Endothelial cell of umbilical vein (primary cell): ENCODE measurements at regions not wholly inside any gene's neighbourhood (a gene's known extent, or its start where the extent isn't known, plus 50 kb on each side); places are given as distances from the start of the nearest gene placed in this dataset.

Experiments used
- BruUV-seq: library from RNA; stranded (reverse); fragments of 400-500 nt; replicated peaks from 2 replicates; lab custom pipeline; 2021; lab: Mats Ljungman, UMichigan
- CTCF ChIA-PET: fragments of 300-600, 350-600 bp; sonication (Branson Sonifier 250); formaldehyde crosslinking; loops from one replicate; lab custom pipeline; 2021; ENCODE audit warnings: antibody characterized with exemption, inconsistent platforms; lab: Charles Lee
- POLR2A ChIA-PET: fragments of 300-600, 350-600 bp; sonication (Branson Sonifier 250); formaldehyde crosslinking; loops from one replicate; lab custom pipeline; 2021; ENCODE audit warnings: antibody characterized with exemption, inconsistent platforms; lab: Charles Lee
- DNase-seq: peaks from one replicate; pipeline ENCODE4 v3.0.0-alpha.2; 2011; ENCODE audit warnings: low read depth, low spot score
- FAIRE-seq: peaks from 2 replicates; lab custom pipeline; 2011; peaks lifted over from hg19 to GRCh38; lab: Jason Lieb, UNC
- H2AFZ ChIP-seq: 2 replicates; pipeline ENCODE4 v1.6.0; 2012; ENCODE audit warnings: low read depth, low read length, control low read depth, inconsistent platforms
- H3K27ac ChIP-seq: 2 replicates; pipeline ENCODE4 v1.5.1; 2011; ENCODE audit warnings: low read depth, mild to moderate bottlenecking, control low read depth, low read length, moderate library complexity; ENCODE audit not compliant: insufficient read depth
- H3K27me3 ChIP-seq, 2 experiments: 2 replicates each; pipeline versions ENCODE4 v1.6.0 to v1.6.1; 2011; ENCODE audit warnings: low read length in 2 of 2, mixed read lengths in 1 of 2; ENCODE audit not compliant: control insufficient read depth in 2 of 2, insufficient read depth in 2 of 2
- H3K36me3 ChIP-seq, 2 experiments: 2 replicates in 1 of 2; 3 replicates in 1 of 2; pipeline ENCODE4 v1.5.1; 2011; ENCODE audit warnings: low read length in 2 of 2, mild to moderate bottlenecking in 1 of 2, moderate library complexity in 1 of 2; ENCODE audit not compliant: control insufficient read depth in 2 of 2, insufficient read depth in 2 of 2; ENCODE audit errors: extremely low read depth in 1 of 2
- H3K4me1 ChIP-seq: 3 replicates; pipeline ENCODE4 v1.5.1; 2011; ENCODE audit warnings: mild to moderate bottlenecking, low read length; ENCODE audit not compliant: control insufficient read depth, insufficient read depth; ENCODE audit errors: extremely low read depth
- H3K4me2 ChIP-seq: 2 replicates; pipeline ENCODE4 v1.6.1; 2011; ENCODE audit warnings: low read length, control low read depth, mixed read lengths; ENCODE audit not compliant: insufficient read depth
- H3K4me3 ChIP-seq, 3 experiments: fragments of 200-600 bp in 1 of 3; sonication (generic), shearing (Covaris generic) in 1 of 3; replicated peaks in 1 of 3; 2 replicates each; pipeline ENCODE4 v1.5.1; 2011 to 2016; ENCODE audit warnings: control low read depth in 3 of 3, low read length in 3 of 3, mild to moderate bottlenecking in 2 of 3, inconsistent platforms in 1 of 3, low read depth in 1 of 3, moderate library complexity in 1 of 3; ENCODE audit not compliant: insufficient read depth in 1 of 3
- H3K79me2 ChIP-seq: 2 replicates; pipeline ENCODE4 v1.6.0; 2012; ENCODE audit warnings: low read length, inconsistent platforms; ENCODE audit not compliant: control insufficient read depth, insufficient read depth
- H3K9ac ChIP-seq: replicated peaks from 2 replicates; pipeline ENCODE3; 2011; ENCODE audit warnings: low read length, control low read depth; ENCODE audit not compliant: insufficient read depth; ENCODE audit errors: extremely low read depth
- H3K9me1 ChIP-seq: replicated peaks from 3 replicates; pipeline ENCODE4 v1.6.0; 2011; ENCODE audit warnings: mild to moderate bottlenecking, low read length; ENCODE audit not compliant: control insufficient read depth, insufficient read depth; ENCODE audit errors: extremely low read depth
- H3K9me3 ChIP-seq: replicated peaks from 2 replicates; pipeline ENCODE4 v1.5.1; 2012; ENCODE audit warnings: low read length, inconsistent platforms; ENCODE audit not compliant: control insufficient read depth, insufficient read depth
- H4K20me1 ChIP-seq: replicated peaks from 2 replicates; pipeline ENCODE3; 2011; ENCODE audit warnings: mild to moderate bottlenecking, low read length; ENCODE audit not compliant: control insufficient read depth, insufficient read depth; ENCODE audit errors: extremely low read depth
- CTCF ChIP-seq, 2 donors: IDR thresholded peaks; 1 replicate in 1 of 2; 2 replicates in 1 of 2; pipeline ENCODE4 v1.5.1; 2011; ENCODE audit warnings: low read length in 2 of 2, mild to moderate bottlenecking in 2 of 2, moderate library complexity in 2 of 2, control low read depth in 1 of 2, inconsistent platforms in 1 of 2, low read depth in 1 of 2; ENCODE audit not compliant: insufficient read depth in 1 of 2; ENCODE audit errors: extremely low read depth in 1 of 2
- EZH2 ChIP-seq: IDR thresholded peaks from 2 replicates; pipeline ENCODE4 v1.6.1; 2012; ENCODE audit warnings: borderline replicate concordance, low read depth, mild to moderate bottlenecking, moderate library complexity, low read length, inconsistent platforms; ENCODE audit not compliant: severe bottlenecking
- FOS ChIP-seq: IDR thresholded peaks from 2 replicates; pipeline ENCODE4 v1.6.1; 2011; ENCODE audit warnings: mild to moderate bottlenecking, low read length, moderate library complexity, borderline replicate concordance; ENCODE audit not compliant: insufficient read depth
- GATA2 ChIP-seq: IDR thresholded peaks from 2 replicates; pipeline ENCODE4 v1.7.0; 2011; ENCODE audit warnings: low read depth, mild to moderate bottlenecking, moderate library complexity, mixed read lengths, low read length; ENCODE audit not compliant: insufficient read length, insufficient read depth
- JUN ChIP-seq: IDR thresholded peaks from 2 replicates; pipeline ENCODE4 v1.6.1; 2011; ENCODE audit warnings: borderline replicate concordance, low read depth; ENCODE audit not compliant: insufficient read length, insufficient read depth
- MAX ChIP-seq: IDR thresholded peaks from 2 replicates; pipeline ENCODE4 v1.6.1; 2011; ENCODE audit not compliant: insufficient read depth, insufficient read length
- MYC ChIP-seq: IDR thresholded peaks from one replicate; pipeline ENCODE4 v1.6.1; 2011; ENCODE audit warnings: mild to moderate bottlenecking, low read depth, low read length
- POLR2A ChIP-seq: IDR thresholded peaks from 2 replicates; pipeline ENCODE4 v1.6.1; 2012; ENCODE audit warnings: low read depth, mild to moderate bottlenecking, control low read depth, low read length
- POLR2AphosphoS5 ChIP-seq: IDR thresholded peaks from 2 replicates; pipeline ENCODE4 v1.6.1; 2012; ENCODE audit warnings: low read depth, mild to moderate bottlenecking, control low read depth, low read length, moderate library complexity; ENCODE audit not compliant: insufficient read depth
- dilution Hi-C: fragments of 300-500 bp; cut with MboI; formaldehyde crosslinking; loops from one replicate; pipeline ENCODE4 v1.15.0; 2019; ENCODE audit warnings: low sequenced_read_pairs; ENCODE audit not compliant: extremely low pct_ligation_motif_present
- intact Hi-C: fragments of 100-400 bp; cut with micrococcal nuclease; formaldehyde crosslinking; loops from one replicate; pipeline ENCODE4 v1.10.0; 2022

- dilution Hi-C loops, result no loop called here
- FAIRE-seq, result no peak
Measured at GRCh38 chr2:176813621-176814049, 399.0 kb upstream of the HNRNPA3 start.

More at GRCh38 chr2:176813621-176814049, 399.0 kb upstream of the HNRNPA3 start:
- no peak for DNase-seq
- Histone ChIP-seq H3K4me2 (no peak overlapping the region), H3K4me3 (no peak overlapping the region), H3K4me1 (no peaks in the 10 kb centered on the region), H3K27me3 (peaks cover 0 to 7% of the 10 kb centered on the region in 2 experiments), H3K79me2 (no peaks in the 10 kb centered on the region), H3K9ac (no peak overlapping the region), H3K9me3 (no peaks in the 10 kb centered on the region), H4K20me1 (no peaks in the 10 kb centered on the region), H3K9me1 (no peaks in the 10 kb centered on the region), H3K27ac (no peak overlapping the region), H2AFZ (no peak overlapping the region), H3K36me3 (no peaks in the 10 kb centered on the region)
- intact Hi-C loops, result loop anchor here (1.0 to 10.0 kb wide), 5 partner anchors 160 to 697 kb away; partner anchors contain the start of gene HOXD10
- ChIA-PET POLR2A (no interaction called here), CTCF (interaction anchor here (1.1 to 5.0 kb wide), 15 partner anchors 9 to 720 kb away, joined by 3 to 95 read pairs (median 7); partner anchors contain the start of gene HOXD10)
- no TSS peak for BruUV-seq
- TF ChIP-seq POLR2A, result no peak
- no peak for TF ChIP-seq GATA2
- TF ChIP-seq MYC, result no peak
- TF ChIP-seq POLR2AphosphoS5, result no peak
- TF ChIP-seq EZH2, result no peak
- TF ChIP-seq MAX, result no peak
- TF ChIP-seq JUN, result no peak
- no peak for TF ChIP-seq FOS
- TF ChIP-seq CTCF (IDR thresholded peaks at IDR 0.05; ENCODE audit: extremely low read depth in 1 of 2, insufficient read depth in 1 of 2, low read depth in 1 of 2, low read length in 2 of 2), result no peak
